Central memory CD8-positive, alpha-beta T cell (primary cell): ENCODE measurements at regions not wholly inside any gene's neighbourhood (a gene's known extent, or its start where the extent isn't known, plus 50 kb on each side); places are given as distances from the start of the nearest gene placed in this dataset.

Experiments used
- ATAC-seq: fragments of 150-1000 bp; cut with Tn5 transposase; replicated peaks from 2 replicates; pipeline ENCODE4 v1.10.0; 2022; ENCODE audit warnings: mild to moderate bottlenecking, moderate FRiP score, moderate number of reproducible peaks; ENCODE audit not compliant: poor library complexity, severe bottlenecking; ENCODE audit errors: extremely low read depth
- DNase-seq, 2 donors: peaks; one replicate each; pipeline ENCODE4 v3.0.0; 2021; ENCODE audit warnings: low spot score in 2 of 2
- H3K27ac Mint-ChIP-seq: one replicate; pipeline ENCODE4 v1.8.0; 2022; ENCODE audit warnings: low read depth, mild to moderate bottlenecking, moderate library complexity, mixed read lengths
- H3K27me3 Mint-ChIP-seq: one replicate; pipeline ENCODE4 v1.8.0; 2022; ENCODE audit warnings: mixed read lengths
- H3K36me3 Mint-ChIP-seq: one replicate; pipeline ENCODE4 v1.8.0; 2022; ENCODE audit warnings: mild to moderate bottlenecking, moderate library complexity, mixed read lengths; ENCODE audit not compliant: insufficient read depth
- H3K4me1 Mint-ChIP-seq: one replicate; pipeline ENCODE4 v1.8.0; 2022; ENCODE audit warnings: mixed read lengths
- H3K4me3 Mint-ChIP-seq: one replicate; pipeline ENCODE4 v1.8.0; 2022; ENCODE audit warnings: mild to moderate bottlenecking, moderate library complexity, mixed read lengths
- H3K9me3 Mint-ChIP-seq: one replicate; pipeline ENCODE4 v1.8.0; 2022; ENCODE audit warnings: mixed read lengths

GRCh38 chr20:4490045-4490444 is 196.2 kb upstream of the PRNP start:
- Mint-ChIP-seq H3K4me3 (no peak overlapping the region), H3K4me1 (no peaks in the 10 kb centered on the region), H3K9me3 (no peaks in the 10 kb centered on the region), H3K27me3 (peaks cover 82% of the 10 kb centered on the region), H3K27ac (no peak overlapping the region), H3K36me3 (no peaks in the 10 kb centered on the region)
- DNase-seq (no peak), ATAC-seq (no peak)

GRCh38 chr20:4488407-4489339 is 197.6 kb upstream of the PRNP start:
- Mint-ChIP-seq H3K4me1 (no peaks in the 10 kb centered on the region), H3K4me3 (no peak overlapping the region), H3K27me3 (peaks cover 84% of the 10 kb centered on the region), H3K9me3 (no peaks in the 10 kb centered on the region), H3K36me3 (no peaks in the 10 kb centered on the region), H3K27ac (no peak overlapping the region)
- DNase-seq (no peak), ATAC-seq (no peak)

- Mint-ChIP-seq H3K36me3 (no peaks in the 10 kb centered on the region), H3K4me1 (no peaks in the 10 kb centered on the region), H3K27ac (no peak overlapping the region), H3K9me3 (no peaks in the 10 kb centered on the region), H3K27me3 (peaks cover 63% of the 10 kb centered on the region), H3K4me3 (no peak overlapping the region)
- DNase-seq: no peak
- no peak for ATAC-seq
Measured at GRCh38 chr20:4484379-4484997, 201.8 kb upstream of the PRNP start.

GRCh38 chr20:4483961-4484360 is 202.3 kb upstream of the PRNP start:
- no peaks in the 10 kb centered on the region for H3K4me1 Mint-ChIP-seq
- H3K9me3 Mint-ChIP-seq: no peaks in the 10 kb centered on the region
- no peak for ATAC-seq
- no peaks in the 10 kb centered on the region for H3K36me3 Mint-ChIP-seq
- peaks cover 62% of the 10 kb centered on the region for H3K27me3 Mint-ChIP-seq
- no peak overlapping the region for H3K27ac Mint-ChIP-seq
- DNase-seq: no peak
- H3K4me3 Mint-ChIP-seq: no peak overlapping the region

- no peak for DNase-seq
- Mint-ChIP-seq H3K4me1 (no peaks in the 10 kb centered on the region), H3K27me3 (peaks cover 58% of the 10 kb centered on the region), H3K27ac (no peak overlapping the region), H3K9me3 (no peaks in the 10 kb centered on the region), H3K36me3 (no peaks in the 10 kb centered on the region), H3K4me3 (no peak overlapping the region)
- ATAC-seq: no peak
Measured at GRCh38 chr20:4483486-4483885, 202.8 kb upstream of the PRNP start.

GRCh38 chr20:4480104-4480503 is 206.2 kb upstream of the PRNP start:
- no peak overlapping the region for H3K4me3 Mint-ChIP-seq
- no peak overlapping the region for H3K27ac Mint-ChIP-seq
- DNase-seq (no peak), ATAC-seq (no peak)
- H3K36me3 Mint-ChIP-seq: no peaks in the 10 kb centered on the region
- H3K27me3 Mint-ChIP-seq: peaks cover 38% of the 10 kb centered on the region
- H3K9me3 Mint-ChIP-seq: no peaks in the 10 kb centered on the region
- H3K4me1 Mint-ChIP-seq: no peaks in the 10 kb centered on the region

GRCh38 chr20:4476903-4477500 is 209.3 kb upstream of the PRNP start:
- no peaks in the 10 kb centered on the region for H3K9me3 Mint-ChIP-seq
- ATAC-seq: no peak
- H3K4me3 Mint-ChIP-seq: no peak overlapping the region
- H3K36me3 Mint-ChIP-seq: no peaks in the 10 kb centered on the region
- peaks cover 25% of the 10 kb centered on the region for H3K27me3 Mint-ChIP-seq
- DNase-seq: no peak
- H3K4me1 Mint-ChIP-seq: no peaks in the 10 kb centered on the region
- no peak overlapping the region for H3K27ac Mint-ChIP-seq

- H3K4me3 Mint-ChIP-seq: no peak overlapping the region
- ATAC-seq (no peak), DNase-seq (no peak)
- H3K9me3 Mint-ChIP-seq: no peaks in the 10 kb centered on the region
- no peaks in the 10 kb centered on the region for H3K36me3 Mint-ChIP-seq
- no peak overlapping the region for H3K27ac Mint-ChIP-seq
- H3K27me3 Mint-ChIP-seq: peaks cover 51% of the 10 kb centered on the region
- H3K4me1 Mint-ChIP-seq: no peaks in the 10 kb centered on the region
Measured at GRCh38 chr20:4472906-4473305, 213.3 kb upstream of the PRNP start.

- H3K4me1 Mint-ChIP-seq: no peaks in the 10 kb centered on the region
- no peaks in the 10 kb centered on the region for H3K9me3 Mint-ChIP-seq
- ATAC-seq (no peak), DNase-seq (no peak)
- H3K4me3 Mint-ChIP-seq: no peak overlapping the region
- H3K27ac Mint-ChIP-seq: no peak overlapping the region
- peaks cover 55% of the 10 kb centered on the region for H3K27me3 Mint-ChIP-seq
- no peaks in the 10 kb centered on the region for H3K36me3 Mint-ChIP-seq
Measured at GRCh38 chr20:4471221-4471620, 215.0 kb upstream of the PRNP start.

- H3K27ac Mint-ChIP-seq: no peak overlapping the region
- no peaks in the 10 kb centered on the region for H3K4me1 Mint-ChIP-seq
- H3K4me3 Mint-ChIP-seq: no peak overlapping the region
- no peaks in the 10 kb centered on the region for H3K36me3 Mint-ChIP-seq
- no peaks in the 10 kb centered on the region for H3K9me3 Mint-ChIP-seq
- H3K27me3 Mint-ChIP-seq: peaks cover 55% of the 10 kb centered on the region
- ATAC-seq: no peak
- no peak for DNase-seq
Measured at GRCh38 chr20:4470375-4470774, 215.9 kb upstream of the PRNP start.

- DNase-seq: no peak
- H3K27me3 Mint-ChIP-seq: peaks cover 59% of the 10 kb centered on the region
- no peak overlapping the region for H3K4me3 Mint-ChIP-seq
- no peaks in the 10 kb centered on the region for H3K9me3 Mint-ChIP-seq
- H3K27ac Mint-ChIP-seq: no peak overlapping the region
- ATAC-seq: no peak
- H3K36me3 Mint-ChIP-seq: no peaks in the 10 kb centered on the region
- H3K4me1 Mint-ChIP-seq: no peaks in the 10 kb centered on the region
Measured at GRCh38 chr20:4469910-4470309, 216.3 kb upstream of the PRNP start.

GRCh38 chr20:4468114-4468513 is 218.1 kb upstream of the PRNP start:
- no peak for DNase-seq
- no peak overlapping the region for H3K4me3 Mint-ChIP-seq

More at GRCh38 chr20:4468114-4468513, 218.1 kb upstream of the PRNP start:
- no peak for ATAC-seq
- Mint-ChIP-seq H3K27ac (no peak overlapping the region), H3K36me3 (no peaks in the 10 kb centered on the region), H3K4me1 (no peaks in the 10 kb centered on the region), H3K9me3 (no peaks in the 10 kb centered on the region), H3K27me3 (peaks cover 58% of the 10 kb centered on the region)
